ENCODE measurements at regions not wholly inside any gene's neighbourhood (a gene's known extent, or its start where the extent isn't known, plus 50 kb on each side); places are given as distances from the start of the nearest gene placed in this dataset.

- no peak overlapping the region for H3K27ac Mint-ChIP-seq (ENCODE audit: unreplicated experiment)
- no peaks in the 10 kb centered on the region for H3K27me3 Mint-ChIP-seq (ENCODE audit: unreplicated experiment)
- no peaks in the 10 kb centered on the region for H3K9me3 Mint-ChIP-seq (ENCODE audit: unreplicated experiment)
- H3K4me1 Mint-ChIP-seq (ENCODE audit: low read depth, unreplicated experiment) = peaks cover 10% of the 10 kb centered on the region
- no peak overlapping the region for H3K4me3 Mint-ChIP-seq (ENCODE audit: unreplicated experiment)
- no peak for DNase-seq
- TF ChIP-seq CTCF (IDR thresholded peaks at IDR 0.05; ENCODE audit: partially characterized antibody, unreplicated experiment) = no peak
- no peaks in the 10 kb centered on the region for H3K36me3 Mint-ChIP-seq (ENCODE audit: unreplicated experiment)
These were observed 879.0 kb upstream of the CELF2 start for GRCh38 chr10:10138685-10139084.

GRCh38 chr10:10141782-10142382 is 875.8 kb upstream of the CELF2 start:
- DNase-seq = no peak
- no peak overlapping the region for H3K4me3 Mint-ChIP-seq (ENCODE audit: unreplicated experiment)

GRCh38 chr10:10146604-10147003 is 871.1 kb upstream of the CELF2 start:
- Mint-ChIP-seq H3K4me1 (ENCODE audit: low read depth, unreplicated experiment) (peaks cover 3% of the 10 kb centered on the region), H3K27ac (ENCODE audit: unreplicated experiment) (no peak overlapping the region), H3K4me3 (ENCODE audit: unreplicated experiment) (no peak overlapping the region), H3K9me3 (ENCODE audit: unreplicated experiment) (no peaks in the 10 kb centered on the region), H3K36me3 (ENCODE audit: unreplicated experiment) (no peaks in the 10 kb centered on the region), H3K27me3 (ENCODE audit: unreplicated experiment) (no peaks in the 10 kb centered on the region)
- DNase-seq = no peak
- no peak for TF ChIP-seq CTCF (IDR thresholded peaks at IDR 0.05; ENCODE audit: partially characterized antibody, unreplicated experiment)

More at GRCh38 chr10:10141782-10142382, 875.8 kb upstream of the CELF2 start:
- H3K27ac Mint-ChIP-seq (ENCODE audit: unreplicated experiment) = no peak overlapping the region
- no peaks in the 10 kb centered on the region for H3K36me3 Mint-ChIP-seq (ENCODE audit: unreplicated experiment)
- H3K27me3 Mint-ChIP-seq (ENCODE audit: unreplicated experiment) = no peaks in the 10 kb centered on the region
- TF ChIP-seq CTCF (IDR thresholded peaks at IDR 0.05; ENCODE audit: partially characterized antibody, unreplicated experiment) = no peak
- peaks cover 10% of the 10 kb centered on the region for H3K4me1 Mint-ChIP-seq (ENCODE audit: low read depth, unreplicated experiment)
- no peaks in the 10 kb centered on the region for H3K9me3 Mint-ChIP-seq (ENCODE audit: unreplicated experiment)

- H3K4me3 Mint-ChIP-seq (ENCODE audit: unreplicated experiment) = no peak overlapping the region
- H3K4me1 Mint-ChIP-seq (ENCODE audit: low read depth, unreplicated experiment) = no peaks in the 10 kb centered on the region
- no peak for TF ChIP-seq CTCF (IDR thresholded peaks at IDR 0.05; ENCODE audit: partially characterized antibody, unreplicated experiment)
- H3K36me3 Mint-ChIP-seq (ENCODE audit: unreplicated experiment) = no peaks in the 10 kb centered on the region
- no peaks in the 10 kb centered on the region for H3K9me3 Mint-ChIP-seq (ENCODE audit: unreplicated experiment)
- DNase-seq = no peak
- H3K27ac Mint-ChIP-seq (ENCODE audit: unreplicated experiment) = no peak overlapping the region
- H3K27me3 Mint-ChIP-seq (ENCODE audit: unreplicated experiment) = no peaks in the 10 kb centered on the region
These were observed 867.8 kb upstream of the CELF2 start for GRCh38 chr10:10149899-10150298.

- H3K4me1 Mint-ChIP-seq (ENCODE audit: low read depth, unreplicated experiment) = no peaks in the 10 kb centered on the region
- TF ChIP-seq CTCF (IDR thresholded peaks at IDR 0.05; ENCODE audit: partially characterized antibody, unreplicated experiment) = no peak
These were observed 860.6 kb upstream of the CELF2 start for GRCh38 chr10:10156917-10157600.

More at GRCh38 chr10:10156917-10157600, 860.6 kb upstream of the CELF2 start:
- no peak for DNase-seq
- H3K27ac Mint-ChIP-seq (ENCODE audit: unreplicated experiment) = no peak overlapping the region
- H3K9me3 Mint-ChIP-seq (ENCODE audit: unreplicated experiment) = peaks cover 12% of the 10 kb centered on the region
- peaks cover 16% of the 10 kb centered on the region for H3K36me3 Mint-ChIP-seq (ENCODE audit: unreplicated experiment)
- H3K4me3 Mint-ChIP-seq (ENCODE audit: unreplicated experiment) = no peak overlapping the region
- no peaks in the 10 kb centered on the region for H3K27me3 Mint-ChIP-seq (ENCODE audit: unreplicated experiment)
